ENCODE measurements at regions not wholly inside any gene's neighbourhood (a gene's known extent, or its start where the extent isn't known, plus 50 kb on each side); places are given as distances from the start of the nearest gene placed in this dataset.

DNA sequence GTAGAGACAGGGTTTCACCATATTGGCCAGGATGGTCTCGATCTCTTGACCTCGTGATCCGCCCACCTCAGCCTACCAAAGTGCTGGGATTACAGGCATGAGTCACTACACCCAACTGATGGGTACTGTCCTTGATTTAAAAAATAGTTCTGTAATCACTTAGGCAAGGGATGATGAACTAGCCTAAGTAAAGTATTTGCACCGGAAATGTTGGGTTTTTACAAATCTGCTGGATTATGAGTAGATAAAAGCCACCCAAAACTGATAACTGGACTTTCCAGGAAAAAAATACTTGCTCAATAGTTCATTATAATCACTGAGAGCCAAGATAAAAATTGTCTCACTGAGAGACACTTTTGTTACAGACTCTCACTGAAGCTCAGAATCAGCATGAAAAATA, 218.0 kb downstream of the WNT5A start (continued):
- TF ChIP-seq, protein P1, sequence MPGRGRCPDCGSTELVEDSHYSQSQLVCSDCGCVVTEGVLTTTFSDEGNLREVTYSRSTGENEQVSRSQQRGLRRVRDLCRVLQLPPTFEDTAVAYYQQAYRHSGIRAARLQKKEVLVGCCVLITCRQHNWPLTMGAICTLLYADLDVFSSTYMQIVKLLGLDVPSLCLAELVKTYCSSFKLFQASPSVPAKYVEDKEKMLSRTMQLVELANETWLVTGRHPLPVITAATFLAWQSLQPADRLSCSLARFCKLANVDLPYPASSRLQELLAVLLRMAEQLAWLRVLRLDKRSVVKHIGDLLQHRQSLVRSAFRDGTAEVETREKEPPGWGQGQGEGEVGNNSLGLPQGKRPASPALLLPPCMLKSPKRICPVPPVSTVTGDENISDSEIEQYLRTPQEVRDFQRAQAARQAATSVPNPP (IDR thresholded peaks at IDR 0.05; ENCODE audit: borderline replicate concordance, insufficient read depth, insufficient read length), result no peak
- TF ChIP-seq SMARCE1 (IDR thresholded peaks at IDR 0.05) (no peak), HSF4 (CRISPR knock-in tag; IDR thresholded peaks at IDR 0.05; ENCODE audit: borderline replicate concordance) (no peak), C11orf30 (IDR thresholded peaks at IDR 0.05; ENCODE audit: low read depth) (no peak), RB1 (IDR thresholded peaks at IDR 0.05; ENCODE audit: low read depth) (no peak), ZNF175 (CRISPR knock-in tag; IDR thresholded peaks at IDR 0.05; ENCODE audit: low read depth) (no peak), ARID2 (IDR thresholded peaks at IDR 0.05) (no peak)

DNA sequence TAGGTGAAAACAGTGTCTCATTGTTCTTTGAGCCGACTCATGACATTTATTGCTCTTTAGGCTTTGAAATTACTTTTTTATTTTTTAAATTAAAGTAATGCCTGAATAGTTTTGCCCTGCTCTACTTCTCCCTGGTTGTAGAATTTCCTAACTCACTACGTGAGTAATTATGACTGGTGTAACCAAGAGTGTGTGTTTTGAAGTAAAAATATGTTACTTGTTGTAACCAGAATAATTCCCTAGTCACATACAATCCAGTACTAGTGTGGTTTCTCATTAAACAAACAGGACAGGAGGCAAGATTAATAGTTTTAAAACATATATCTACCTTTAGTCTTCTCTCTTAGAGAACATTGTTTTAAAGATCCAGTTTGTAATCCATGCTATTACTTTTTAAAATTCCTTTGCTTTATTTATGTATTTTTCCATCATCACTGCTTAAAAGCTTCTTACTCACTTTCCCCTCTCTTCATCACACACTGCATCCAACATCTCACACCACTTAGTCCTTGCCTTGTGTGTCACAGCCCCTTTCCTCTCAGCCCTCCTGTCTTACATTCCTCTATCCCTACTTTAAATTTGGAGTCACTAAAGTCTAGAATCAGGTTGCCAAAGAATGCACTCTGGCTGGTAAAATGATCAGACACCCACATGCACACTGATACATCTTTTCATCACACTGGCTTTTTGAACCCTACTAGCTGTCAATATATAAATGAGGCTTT, 219.7 kb downstream of the WNT5A start:
- no peak overlapping the region for H3K27ac ChIP-seq (ENCODE audit: extremely low read depth, low read depth, low read length)
- H3K4me1 ChIP-seq (replicated peaks in 1 of 2; ENCODE audit: control insufficient read depth in 2 of 2, insufficient read depth in 2 of 2, low read length in 2 of 2), result no peaks in the 10 kb centered on the region; a peak in 1 of 5 replicates
- H3K4me3 ChIP-seq, result no peak overlapping the region
- CTCF ChIA-PET (ENCODE audit: low intra/inter-chr PET ratio), result no interaction called here
- no peaks in the 10 kb centered on the region for H3K36me3 ChIP-seq (ENCODE audit: control insufficient read depth, insufficient read depth, low read length)
- H3K9me1 ChIP-seq (ENCODE audit: control insufficient read depth, insufficient read depth, low read length), result no peaks in the 10 kb centered on the region
- H3K4me2 ChIP-seq (ENCODE audit: insufficient read depth, low read length), result no peak overlapping the region
- no peak for DNase-seq (ENCODE audit: extremely low read depth in 1 of 4, low spot score in 3 of 4)
- no TSS peak for BruUV-seq (replicated peaks)
- H3K79me2 ChIP-seq (ENCODE audit: control insufficient read depth, insufficient read depth, low read length), result no peaks in the 10 kb centered on the region
- no peaks in the 10 kb centered on the region for H4K20me1 ChIP-seq (replicated peaks; ENCODE audit: control insufficient read depth, insufficient read depth, low read length)
- intact Hi-C loops (cut with micrococcal nuclease) (no loop called here), in situ Hi-C loops (cut with MboI) (no loop called here)
- no peak overlapping the region for H2AFZ ChIP-seq (ENCODE audit: low read depth, low read length)
- FAIRE-seq, result no peak
- H3K9ac ChIP-seq (ENCODE audit: insufficient read depth in 1 of 2, low read depth in 2 of 2, low read length in 2 of 2), result no peak overlapping the region
- ATAC-seq, result no peak
- H3K9me3 ChIP-seq (replicated peaks; ENCODE audit: control insufficient read depth, insufficient read depth, low read depth, low read length), result no peaks in the 10 kb centered on the region
- WGBS (ENCODE audit: insufficient coverage, low coverage, missing lambda C conversion rate), result 3% methylated on average over 2 of the region's 2 CpGs
- POLR2A ChIA-PET, result no interaction called here
- no peaks in the 10 kb centered on the region for H3K27me3 ChIP-seq (ENCODE audit: control insufficient read depth in 2 of 2, insufficient read depth in 2 of 2, low read length in 2 of 2)
- TF ChIP-seq MNT (conservative IDR thresholded peaks at IDR 0.05) (no peak), KLF16 (IDR thresholded peaks at IDR 0.05) (no peak), HMBOX1 (IDR thresholded peaks at IDR 0.05) (no peak), MED1 (CRISPR knock-in tag; IDR thresholded peaks at IDR 0.05; ENCODE audit: borderline replicate concordance) (no peak), CHCHD3 (CRISPR knock-in tag; IDR thresholded peaks at IDR 0.05) (no peak), ZZZ3 (IDR thresholded peaks at IDR 0.05) (no peak), STAT5B (CRISPR knock-in tag; IDR thresholded peaks at IDR 0.05) (no peak), RAD51 (IDR thresholded peaks at IDR 0.05; ENCODE audit: borderline replicate concordance, low read depth) (no peak), TFAM (CRISPR knock-in tag; conservative IDR thresholded peaks at IDR 0.05) (no peak), ZNF551 (CRISPR knock-in tag; IDR thresholded peaks at IDR 0.05) (no peak), GMEB1 (CRISPR knock-in tag; IDR thresholded peaks at IDR 0.05) (no peak)
